ENCODE measurements at regions not wholly inside any gene's neighbourhood (a gene's known extent, or its start where the extent isn't known, plus 50 kb on each side); places are given as distances from the start of the nearest gene placed in this dataset.

- no peak overlapping the region for H3K4me3 ChIP-seq
- no peaks in the 10 kb centered on the region for H3K36me3 ChIP-seq
- DNase-seq, result no peak
- TF ChIP-seq CTCF (IDR thresholded peaks at IDR 0.05 in 8 of 11, conservative IDR thresholded peaks at IDR 0.05 in 3 of 11) (no peak), POLR2A (IDR thresholded peaks at IDR 0.05) (no peak), POLR2AphosphoS5 (IDR thresholded peaks at IDR 0.05) (no peak)
- 43 to 61% (median 56%) methylated on average over 3 of the region's 3 CpGs for WGBS, 5 donors
- H3K27ac ChIP-seq, result no peak overlapping the region
- peaks cover 0 to 5% (median 0%) of the 10 kb centered on the region in 8 donors for H3K9me3 ChIP-seq
- intact Hi-C loops (cut with DNase I; ENCODE audit: low total_unique reads), result no loop called here
- no peaks in the 10 kb centered on the region for H3K27me3 ChIP-seq (replicated peaks in 1 of 7)
- no peaks in the 10 kb centered on the region for H3K4me1 ChIP-seq
Observed at GRCh38 chr4:179634862-179635261, 2192.6 kb upstream of the AGA start.

GRCh38 chr4:179662522-179662921, 2220.3 kb upstream of the AGA start:
- H3K4me1 ChIP-seq, result no peaks in the 10 kb centered on the region
- no peak overlapping the region for H3K4me3 ChIP-seq
- no peak overlapping the region for H3K27ac ChIP-seq
- peaks cover 0 to 36% (median 0%) of the 10 kb centered on the region in 8 donors for H3K9me3 ChIP-seq
- H3K27me3 ChIP-seq (replicated peaks in 1 of 7), result no peaks in the 10 kb centered on the region
- H3K36me3 ChIP-seq, result no peaks in the 10 kb centered on the region
- DNase-seq, result no peak
- intact Hi-C loops (cut with DNase I; ENCODE audit: low total_unique reads), result no loop called here
- no peak for TF ChIP-seq POLR2A (IDR thresholded peaks at IDR 0.05)
- no peak for TF ChIP-seq POLR2AphosphoS5 (IDR thresholded peaks at IDR 0.05)
- TF ChIP-seq CTCF (IDR thresholded peaks at IDR 0.05 in 8 of 11, conservative IDR thresholded peaks at IDR 0.05 in 3 of 11), result no peak

GRCh38 chr4:179663641-179664429, 2221.6 kb upstream of the AGA start:
- no peak for DNase-seq
- H3K27me3 ChIP-seq (replicated peaks in 1 of 7), result no peaks in the 10 kb centered on the region
- WGBS, 5 donors, result 81 to 95% (median 86%) methylated on average over 6 of the region's 6 CpGs
- no peaks in the 10 kb centered on the region for H3K36me3 ChIP-seq
- intact Hi-C loops (cut with DNase I; ENCODE audit: low total_unique reads), result no loop called here
- H3K4me3 ChIP-seq, result no peak overlapping the region
- H3K9me3 ChIP-seq, result peaks cover 0 to 36% (median 0%) of the 10 kb centered on the region in 8 donors
- TF ChIP-seq CTCF (IDR thresholded peaks at IDR 0.05 in 8 of 11, conservative IDR thresholded peaks at IDR 0.05 in 3 of 11), result no peak
- no peak for TF ChIP-seq POLR2AphosphoS5 (IDR thresholded peaks at IDR 0.05)
- TF ChIP-seq POLR2A (IDR thresholded peaks at IDR 0.05), result no peak
- H3K27ac ChIP-seq, result no peak overlapping the region
- no peaks in the 10 kb centered on the region for H3K4me1 ChIP-seq

GRCh38 chr4:179664430-179665027, 2222.3 kb upstream of the AGA start:
- 75 to 91% (median 81%) methylated on average over 9 of the region's 9 CpGs for WGBS, 5 donors
- no peak for TF ChIP-seq POLR2A (IDR thresholded peaks at IDR 0.05)
- TF ChIP-seq CTCF (IDR thresholded peaks at IDR 0.05 in 8 of 11, conservative IDR thresholded peaks at IDR 0.05 in 3 of 11), result no peak
- TF ChIP-seq POLR2AphosphoS5 (IDR thresholded peaks at IDR 0.05), result no peak
- no peak overlapping the region for H3K27ac ChIP-seq
- intact Hi-C loops (cut with DNase I; ENCODE audit: low total_unique reads), result no loop called here
- no peak overlapping the region for H3K4me3 ChIP-seq
- no peak for DNase-seq
- H3K36me3 ChIP-seq, result no peaks in the 10 kb centered on the region
- H3K9me3 ChIP-seq, result peaks cover 0 to 35% (median 0%) of the 10 kb centered on the region in 8 donors
- H3K27me3 ChIP-seq (replicated peaks in 1 of 7), result no peaks in the 10 kb centered on the region
- H3K4me1 ChIP-seq, result no peaks in the 10 kb centered on the region
